OCI-LY7 (cell line): ENCODE measurements at regions not wholly inside any gene's neighbourhood (a gene's known extent, or its start where the extent isn't known, plus 50 kb on each side); places are given as distances from the start of the nearest gene placed in this dataset.

Experiments used
- BruUV-seq: library from RNA; stranded (reverse); fragments of 400-500 nt; replicated peaks from 2 replicates; lab custom pipeline; 2021; lab: Mats Ljungman, UMichigan
- CTCF ChIA-PET: fragments of 300-600 bp; sonication (Branson Sonifier 250); formaldehyde crosslinking; loops from one replicate; lab custom pipeline; 2022; ENCODE audit warnings: antibody characterized with exemption; ENCODE audit not compliant: unreplicated experiment; lab: Charles Lee
- POLR2A ChIA-PET: fragments of 300-600 bp; sonication (Branson Sonifier 250); formaldehyde crosslinking; loops from one replicate; lab custom pipeline; 2022; ENCODE audit warnings: antibody characterized with exemption; lab: Charles Lee
- DNase-seq: peaks from one replicate; pipeline ENCODE4 v3.0.0-alpha.2; 2015; ENCODE audit warnings: low spot score
- H2AFZ ChIP-seq: fragments of 200-600 bp; sonication (generic), shearing (Covaris generic); 2 replicates; pipeline ENCODE4 v1.6.1; 2014; ENCODE audit warnings: mild to moderate bottlenecking, antibody characterized with exemption, low read length, moderate library complexity
- H3K27ac ChIP-seq: fragments of 200-600 bp; sonication (generic); 2 replicates; pipeline ENCODE4 v1.5.1; 2014; ENCODE audit warnings: mixed run types, low read depth, mild to moderate bottlenecking, moderate library complexity, low read length, inconsistent platforms; ENCODE audit not compliant: poor library complexity, severe bottlenecking
- H3K36me3 ChIP-seq: fragments of 200-600 bp; sonication (generic); 2 replicates; pipeline ENCODE4 v1.6.1; 2014; ENCODE audit warnings: mild to moderate bottlenecking, antibody characterized with exemption, low read length, moderate library complexity, mixed read lengths; ENCODE audit not compliant: insufficient read depth
- H3K4me1 ChIP-seq: fragments of 200-600 bp; sonication (generic); 2 replicates; pipeline ENCODE4 v1.5.1; 2014; ENCODE audit warnings: mild to moderate bottlenecking, low read length; ENCODE audit not compliant: insufficient read depth, poor library complexity, severe bottlenecking
- H3K4me2 ChIP-seq: fragments of 200-600 bp; sonication (generic); 2 replicates; pipeline ENCODE4 v1.6.1; 2014; ENCODE audit warnings: mild to moderate bottlenecking, low read length
- H3K4me3 ChIP-seq: fragments of 200-600 bp; sonication (generic); 2 replicates; pipeline ENCODE4 v1.5.1; 2014; ENCODE audit warnings: mild to moderate bottlenecking, low read depth, low read length; ENCODE audit not compliant: poor library complexity, severe bottlenecking
- H3K79me2 ChIP-seq: fragments of 200-600 bp; sonication (generic); 2 replicates; pipeline ENCODE4 v1.6.1; 2016; ENCODE audit warnings: low read depth, mild to moderate bottlenecking, low read length, moderate library complexity, mixed read lengths; ENCODE audit not compliant: insufficient read depth
- H3K9me2 ChIP-seq: fragments of 200-600 bp; sonication (generic); 2 replicates; pipeline ENCODE4 v1.6.1; 2016; ENCODE audit warnings: mild to moderate bottlenecking, low read length, mixed read lengths; ENCODE audit not compliant: insufficient read depth
- H3K9me3 ChIP-seq: fragments of 200-600 bp; sonication (generic); 2 replicates; pipeline ENCODE4 v1.6.1; 2014; ENCODE audit warnings: mild to moderate bottlenecking, mixed run types, low read length, mixed read lengths
- H4K20me1 ChIP-seq: fragments of 200-600 bp; sonication (generic); 2 replicates; pipeline ENCODE4 v1.6.1; 2014; ENCODE audit warnings: mild to moderate bottlenecking, antibody characterized with exemption, low read length, moderate library complexity, mixed read lengths; ENCODE audit not compliant: insufficient read depth
- EZH2phosphoT487 ChIP-seq: fragments of 200-600 bp; sonication (generic); IDR thresholded peaks from 2 replicates; pipeline ENCODE4 v1.6.1; 2018; ENCODE audit warnings: low read depth, borderline replicate concordance, mild to moderate bottlenecking, mixed run types, antibody characterized with exemption, low read length, moderate library complexity, mixed read lengths
- intact Hi-C: fragments of 100-400 bp; cut with micrococcal nuclease; formaldehyde crosslinking; loops from one replicate; pipeline ENCODE4 v1.10.0; 2022; ENCODE audit not compliant: unreplicated experiment
- TF ChIP-seq, protein P1 (sequence below): fragments of 200-600 bp; sonication (generic); conservative IDR thresholded peaks from 2 replicates; pipeline ENCODE4 v1.5.1; 2014; ENCODE audit warnings: mild to moderate bottlenecking, antibody characterized with exemption, low read length, moderate library complexity, mixed read lengths

DNA sequence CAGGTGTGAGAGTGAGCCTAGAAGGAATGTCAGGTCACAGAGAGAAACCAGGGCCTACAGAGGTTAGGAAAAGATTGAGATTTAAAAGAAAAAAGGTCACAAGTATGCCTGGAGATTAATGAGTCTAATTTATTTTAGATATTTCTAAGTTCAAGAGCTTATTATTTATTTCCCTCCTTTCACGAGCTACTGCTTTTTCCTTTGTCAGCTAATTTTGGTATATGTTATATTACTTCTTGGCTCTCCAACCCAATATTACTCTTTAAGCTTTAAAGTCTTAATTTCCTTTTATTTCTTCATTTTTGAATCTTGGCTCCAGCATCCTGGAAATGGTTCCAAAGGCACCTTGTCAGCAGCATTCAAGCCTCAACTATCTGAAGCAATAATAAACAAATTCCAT is 109.5 kb upstream of the MIS18BP1 start:
- H3K4me2 ChIP-seq = no peak overlapping the region
- ChIA-PET CTCF (no interaction called here), POLR2A (interaction anchor here (0.7 kb wide), 1 partner anchor 12 kb away, joined by 3 read pairs; no protein-coding TSS in a partner anchor)
- intact Hi-C loops = no loop called here
- DNase-seq = no peak
- no peak overlapping the region for H3K4me3 ChIP-seq
- H3K79me2 ChIP-seq = no peaks in the 10 kb centered on the region
- TF ChIP-seq EZH2phosphoT487 = no peak
- TF ChIP-seq, protein P1, sequence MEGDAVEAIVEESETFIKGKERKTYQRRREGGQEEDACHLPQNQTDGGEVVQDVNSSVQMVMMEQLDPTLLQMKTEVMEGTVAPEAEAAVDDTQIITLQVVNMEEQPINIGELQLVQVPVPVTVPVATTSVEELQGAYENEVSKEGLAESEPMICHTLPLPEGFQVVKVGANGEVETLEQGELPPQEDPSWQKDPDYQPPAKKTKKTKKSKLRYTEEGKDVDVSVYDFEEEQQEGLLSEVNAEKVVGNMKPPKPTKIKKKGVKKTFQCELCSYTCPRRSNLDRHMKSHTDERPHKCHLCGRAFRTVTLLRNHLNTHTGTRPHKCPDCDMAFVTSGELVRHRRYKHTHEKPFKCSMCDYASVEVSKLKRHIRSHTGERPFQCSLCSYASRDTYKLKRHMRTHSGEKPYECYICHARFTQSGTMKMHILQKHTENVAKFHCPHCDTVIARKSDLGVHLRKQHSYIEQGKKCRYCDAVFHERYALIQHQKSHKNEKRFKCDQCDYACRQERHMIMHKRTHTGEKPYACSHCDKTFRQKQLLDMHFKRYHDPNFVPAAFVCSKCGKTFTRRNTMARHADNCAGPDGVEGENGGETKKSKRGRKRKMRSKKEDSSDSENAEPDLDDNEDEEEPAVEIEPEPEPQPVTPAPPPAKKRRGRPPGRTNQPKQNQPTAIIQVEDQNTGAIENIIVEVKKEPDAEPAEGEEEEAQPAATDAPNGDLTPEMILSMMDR = no peak
- no TSS peak for BruUV-seq
- no peaks in the 10 kb centered on the region for H4K20me1 ChIP-seq
- no peaks in the 10 kb centered on the region for H3K9me3 ChIP-seq
- H3K9me2 ChIP-seq = no peaks in the 10 kb centered on the region
- H3K4me1 ChIP-seq = no peaks in the 10 kb centered on the region
- H3K36me3 ChIP-seq = no peaks in the 10 kb centered on the region
- H2AFZ ChIP-seq = no peak overlapping the region
- H3K27ac ChIP-seq = no peak overlapping the region

DNA sequence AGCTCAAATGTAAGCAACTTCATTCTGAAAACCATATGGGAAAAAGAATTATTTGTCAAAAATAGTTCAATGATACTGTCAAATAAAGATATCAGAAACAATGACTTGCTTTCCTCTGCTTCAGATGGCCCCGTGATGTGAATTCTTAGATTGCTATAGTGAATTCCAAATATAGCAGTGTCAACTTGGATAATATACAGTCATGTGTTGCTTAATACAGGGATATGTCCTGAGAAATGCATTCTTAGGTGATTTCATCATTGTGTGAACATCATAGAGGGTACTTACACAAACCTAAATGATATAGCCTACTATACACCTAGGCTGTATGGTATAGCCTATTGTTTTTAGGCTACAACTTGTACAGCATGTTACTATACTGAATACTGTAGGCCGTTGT is 108.7 kb upstream of the MIS18BP1 start:
- H3K27ac ChIP-seq = no peak overlapping the region
- H2AFZ ChIP-seq = no peak overlapping the region
- DNase-seq = no peak
- ChIA-PET POLR2A (interaction anchor here (0.7 to 0.8 kb wide), 2 partner anchors 13 to 831 kb away, joined by 3 to 4 read pairs; no protein-coding TSS in a partner anchor), CTCF (no interaction called here)
- H3K79me2 ChIP-seq = no peaks in the 10 kb centered on the region
- no TSS peak for BruUV-seq
- intact Hi-C loops = no loop called here
- H3K4me2 ChIP-seq = no peak overlapping the region
- H3K9me2 ChIP-seq = no peaks in the 10 kb centered on the region
- no peaks in the 10 kb centered on the region for H3K4me1 ChIP-seq
- H4K20me1 ChIP-seq = no peaks in the 10 kb centered on the region
- H3K9me3 ChIP-seq = no peaks in the 10 kb centered on the region
- no peak for TF ChIP-seq EZH2phosphoT487
- TF ChIP-seq, protein P1 = no peak
- no peak overlapping the region for H3K4me3 ChIP-seq
- H3K36me3 ChIP-seq = no peaks in the 10 kb centered on the region

DNA sequence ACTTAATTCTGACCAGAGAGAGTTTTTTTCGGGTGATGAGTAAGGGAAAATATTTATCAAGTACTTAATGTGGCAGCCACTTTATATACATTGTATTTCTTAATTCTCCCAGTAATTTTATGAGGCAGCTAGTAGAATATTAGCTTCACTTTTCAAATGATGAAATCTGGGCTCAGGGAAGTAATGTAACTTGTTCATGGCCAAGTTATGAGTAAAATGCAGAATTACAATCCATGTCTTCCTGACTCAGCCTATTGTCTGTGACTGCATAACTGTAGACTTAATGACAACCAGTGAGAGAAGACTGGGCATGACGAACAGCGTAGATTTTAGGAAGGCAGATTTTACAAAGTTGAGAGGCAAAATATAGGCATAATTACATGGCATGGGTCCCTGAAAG is 106.7 kb upstream of the MIS18BP1 start:
- H3K79me2 ChIP-seq = no peaks in the 10 kb centered on the region
- intact Hi-C loops = no loop called here
- H3K9me3 ChIP-seq = no peaks in the 10 kb centered on the region
- POLR2A ChIA-PET = interaction anchor here (0.7 to 1.0 kb wide), 2 partner anchors 16 to 19 kb away, joined by 3 read pairs; no protein-coding TSS in a partner anchor
- no peak overlapping the region for H3K27ac ChIP-seq
- H3K4me3 ChIP-seq = no peak overlapping the region
- H4K20me1 ChIP-seq = no peaks in the 10 kb centered on the region
- CTCF ChIA-PET = no interaction called here
- no peak overlapping the region for H2AFZ ChIP-seq
- no TSS peak for BruUV-seq
- no peaks in the 10 kb centered on the region for H3K4me1 ChIP-seq
- no peak for DNase-seq
- H3K4me2 ChIP-seq = no peak overlapping the region
- TF ChIP-seq, protein P1 = no peak
- TF ChIP-seq EZH2phosphoT487 = no peak
- no peaks in the 10 kb centered on the region for H3K36me3 ChIP-seq
- H3K9me2 ChIP-seq = no peaks in the 10 kb centered on the region
